Endodermal cell (in vitro differentiated cells): ENCODE measurements at regions not wholly inside any gene's neighbourhood (a gene's known extent, or its start where the extent isn't known, plus 50 kb on each side); places are given as distances from the start of the nearest gene placed in this dataset.
"Not testable (repeated sequence)": the region's sequence is repeated elsewhere in the genome, so short reads cannot be mapped to it uniquely, and the experiment has no call there.

Experiments used
- DNase-seq: peaks from one replicate; pipeline ENCODE4 v3.0.0-alpha.2; 2017
- H3K27ac ChIP-seq: 2 replicates; pipeline ENCODE4 v1.5.1; 2013; ENCODE audit warnings: mild to moderate bottlenecking, low read depth, low read length, moderate library complexity
- H3K27me3 ChIP-seq: 2 replicates; pipeline ENCODE4 v1.6.1; 2013; ENCODE audit warnings: mild to moderate bottlenecking, low read length, moderate library complexity; ENCODE audit not compliant: insufficient read depth, control insufficient read depth, poor library complexity, severe bottlenecking
- H3K36me3 ChIP-seq: 2 replicates; pipeline ENCODE4 v1.7.0; 2013; ENCODE audit warnings: mild to moderate bottlenecking, low read length, moderate library complexity; ENCODE audit not compliant: control insufficient read depth, insufficient read depth
- H3K4me1 ChIP-seq: one replicate; pipeline ENCODE4 v1.7.0; 2013; ENCODE audit warnings: low read length; ENCODE audit not compliant: control insufficient read depth, insufficient read depth
- H3K4me3 ChIP-seq: 2 replicates; pipeline ENCODE4 v1.5.1; 2013; ENCODE audit warnings: mild to moderate bottlenecking, low read length, moderate library complexity
- H3K9ac ChIP-seq: 2 replicates; pipeline ENCODE4 v1.6.1; 2013; ENCODE audit warnings: mild to moderate bottlenecking, low read length, moderate library complexity; ENCODE audit not compliant: poor library complexity, severe bottlenecking; ENCODE audit errors: extremely low read depth
- H3K9me3 ChIP-seq: 2 replicates; pipeline ENCODE4 v1.6.1; 2013; ENCODE audit warnings: mild to moderate bottlenecking, low read length, moderate library complexity; ENCODE audit not compliant: control insufficient read depth
- H3K27ac Mint-ChIP-seq: 2 replicates; pipeline ENCODE4 v1.8.0; 2020; ENCODE audit warnings: mixed read lengths
- H3K27me3 Mint-ChIP-seq: 2 replicates; pipeline ENCODE4 v1.8.0; 2021; ENCODE audit warnings: mild to moderate bottlenecking, mixed read lengths; ENCODE audit not compliant: insufficient read depth
- H3K36me3 Mint-ChIP-seq: 2 replicates; pipeline ENCODE4 v1.8.0; 2020; ENCODE audit warnings: low read depth, mixed read lengths
- H3K4me1 Mint-ChIP-seq: 2 replicates; pipeline ENCODE4 v1.8.0; 2020; ENCODE audit warnings: mixed read lengths
- H3K4me3 Mint-ChIP-seq: 2 replicates; pipeline ENCODE4 v1.8.0; 2020; ENCODE audit warnings: mild to moderate bottlenecking, moderate library complexity, mixed read lengths
- H3K9me3 Mint-ChIP-seq: 2 replicates; pipeline ENCODE4 v1.8.0; 2020; ENCODE audit warnings: mild to moderate bottlenecking, mixed read lengths
- WGBS, 2 experiments: methylation state at CpG; one replicate each; pipeline versions ENCODE4 v1.1.5 to v1.1.7; 2013; ENCODE audit warnings: missing lambda C conversion rate in 2 of 2, mixed read lengths in 1 of 2; ENCODE audit not compliant: insufficient coverage in 1 of 2, insufficient read length in 1 of 2; 5-methylcytosine and 5-hydroxymethylcytosine counted together
- TF ChIP-seq, protein P1 (sequence below): fragments of 200-600 bp; sonication (generic); conservative IDR thresholded peaks from 2 replicates; pipeline ENCODE4 v1.5.0; 2021; ENCODE audit warnings: antibody characterized with exemption, mild to moderate bottlenecking

DNA sequence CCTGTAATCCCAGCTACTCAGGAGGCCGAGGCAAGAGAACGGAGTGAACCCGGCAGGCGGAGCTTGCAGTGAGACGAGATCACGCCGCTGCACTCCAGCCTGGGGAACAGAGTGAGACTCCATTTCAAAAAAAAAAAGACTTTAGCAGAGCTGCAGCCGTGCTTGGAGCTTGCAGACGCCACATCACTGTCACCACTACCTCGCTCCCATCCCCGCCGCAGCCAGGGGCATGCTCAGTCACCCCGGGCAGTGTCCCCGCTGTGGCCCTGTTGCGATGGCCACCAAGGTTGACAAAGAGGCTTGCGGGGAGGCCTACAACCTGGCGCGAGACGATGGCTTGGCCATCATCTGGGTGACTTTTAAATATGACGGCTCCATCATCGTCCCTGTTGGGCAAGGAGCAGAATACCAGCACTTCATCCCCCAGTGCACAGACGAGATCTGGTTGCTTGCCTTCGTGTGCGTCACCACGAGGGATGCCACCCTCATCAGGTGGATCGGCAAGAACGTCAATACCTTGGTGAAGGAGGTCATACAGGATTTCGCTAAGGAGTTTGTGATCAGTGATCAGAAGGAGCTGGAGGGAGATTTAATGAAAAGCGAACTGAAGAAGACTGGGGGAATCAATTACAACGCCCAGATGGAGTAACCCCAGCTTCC, 118.1 kb downstream of the TNFRSF13B start:
- Mint-ChIP-seq H3K27ac (no peak overlapping the region), H3K9me3 (no peaks in the 10 kb centered on the region), H3K27me3 (no peaks in the 10 kb centered on the region), H3K36me3 (no peaks in the 10 kb centered on the region), H3K4me1 (peaks cover 17% of the 10 kb centered on the region), H3K4me3 (no peak overlapping the region)
- DNase-seq: no peak
- Histone ChIP-seq H3K27me3 (no peaks in the 10 kb centered on the region), H3K4me3 (no peak overlapping the region), H3K27ac (no peak overlapping the region), H3K36me3 (no peaks in the 10 kb centered on the region), H3K4me1 (no peaks in the 10 kb centered on the region), H3K9me3 (no peaks in the 10 kb centered on the region), H3K9ac (no peak overlapping the region)
- TF ChIP-seq, protein P1, sequence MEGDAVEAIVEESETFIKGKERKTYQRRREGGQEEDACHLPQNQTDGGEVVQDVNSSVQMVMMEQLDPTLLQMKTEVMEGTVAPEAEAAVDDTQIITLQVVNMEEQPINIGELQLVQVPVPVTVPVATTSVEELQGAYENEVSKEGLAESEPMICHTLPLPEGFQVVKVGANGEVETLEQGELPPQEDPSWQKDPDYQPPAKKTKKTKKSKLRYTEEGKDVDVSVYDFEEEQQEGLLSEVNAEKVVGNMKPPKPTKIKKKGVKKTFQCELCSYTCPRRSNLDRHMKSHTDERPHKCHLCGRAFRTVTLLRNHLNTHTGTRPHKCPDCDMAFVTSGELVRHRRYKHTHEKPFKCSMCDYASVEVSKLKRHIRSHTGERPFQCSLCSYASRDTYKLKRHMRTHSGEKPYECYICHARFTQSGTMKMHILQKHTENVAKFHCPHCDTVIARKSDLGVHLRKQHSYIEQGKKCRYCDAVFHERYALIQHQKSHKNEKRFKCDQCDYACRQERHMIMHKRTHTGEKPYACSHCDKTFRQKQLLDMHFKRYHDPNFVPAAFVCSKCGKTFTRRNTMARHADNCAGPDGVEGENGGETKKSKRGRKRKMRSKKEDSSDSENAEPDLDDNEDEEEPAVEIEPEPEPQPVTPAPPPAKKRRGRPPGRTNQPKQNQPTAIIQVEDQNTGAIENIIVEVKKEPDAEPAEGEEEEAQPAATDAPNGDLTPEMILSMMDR: no peak
- WGBS, 2 experiments: 91 to 93% methylated on average over 26 to 30 of the region's 30 CpGs

DNA sequence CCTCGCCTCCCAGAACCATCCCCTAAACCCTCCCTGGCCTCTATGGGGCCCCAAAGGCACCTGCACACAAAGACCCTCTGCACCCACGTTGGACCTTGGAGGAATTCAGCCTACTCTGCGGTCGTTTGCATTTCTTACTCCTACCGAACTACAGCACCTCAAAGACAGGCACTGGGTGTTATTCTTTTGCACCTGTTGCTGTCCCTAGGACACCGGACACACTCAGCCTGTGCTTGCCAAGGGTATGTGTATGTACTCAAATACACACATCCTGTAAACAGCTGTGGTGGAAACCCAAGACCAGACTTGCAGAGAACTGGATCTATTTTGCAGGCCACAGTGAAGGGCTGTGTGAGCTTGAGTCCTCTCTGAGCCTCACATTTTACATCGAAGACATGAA, 122.1 kb downstream of the TNFRSF13B start:
- not testable (repeated sequence) for H3K9ac ChIP-seq, DNase-seq, H3K36me3 ChIP-seq, H3K27me3 ChIP-seq, H3K9me3 ChIP-seq, H3K4me1 Mint-ChIP-seq, H3K4me1 ChIP-seq, H3K27ac Mint-ChIP-seq, H3K27me3 Mint-ChIP-seq, H3K4me3 ChIP-seq, H3K27ac ChIP-seq, H3K9me3 Mint-ChIP-seq, H3K4me3 Mint-ChIP-seq, H3K36me3 Mint-ChIP-seq
- 91% methylated on average over 2 of the region's 7 CpGs; no CpG with 5 or more reads in 1 of the 2 experiments for WGBS, 2 experiments

DNA sequence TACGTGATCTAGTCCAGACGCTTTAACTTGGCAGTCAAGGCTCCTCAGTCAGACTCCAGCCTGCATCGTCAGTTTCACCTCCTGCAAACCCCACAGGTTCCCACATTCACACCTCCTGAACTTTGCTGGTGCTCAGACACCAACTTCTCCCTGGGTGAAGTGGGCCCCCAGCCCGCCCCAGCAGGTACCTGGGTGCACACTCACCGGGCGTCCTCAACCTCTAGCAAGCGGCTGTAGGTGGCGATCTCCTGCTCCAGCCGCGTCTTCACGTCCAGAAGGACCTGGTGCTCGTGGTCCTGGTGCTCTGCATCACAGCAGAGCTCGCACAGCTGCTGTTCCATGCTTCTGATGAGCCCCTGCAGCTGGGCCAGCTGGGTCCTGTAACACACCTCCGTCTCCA, 122.9 kb downstream of the TNFRSF13B start:
- H3K27ac ChIP-seq, H3K27me3 ChIP-seq, H3K9ac ChIP-seq, H3K27ac Mint-ChIP-seq, H3K27me3 Mint-ChIP-seq, H3K9me3 ChIP-seq, H3K36me3 Mint-ChIP-seq, H3K4me1 Mint-ChIP-seq, H3K9me3 Mint-ChIP-seq, DNase-seq, H3K4me1 ChIP-seq, H3K4me3 Mint-ChIP-seq, H3K4me3 ChIP-seq, H3K36me3 ChIP-seq: not testable (repeated sequence)
- no CpG with 5 or more reads among the region's 14 CpGs for WGBS, 2 experiments

DNA sequence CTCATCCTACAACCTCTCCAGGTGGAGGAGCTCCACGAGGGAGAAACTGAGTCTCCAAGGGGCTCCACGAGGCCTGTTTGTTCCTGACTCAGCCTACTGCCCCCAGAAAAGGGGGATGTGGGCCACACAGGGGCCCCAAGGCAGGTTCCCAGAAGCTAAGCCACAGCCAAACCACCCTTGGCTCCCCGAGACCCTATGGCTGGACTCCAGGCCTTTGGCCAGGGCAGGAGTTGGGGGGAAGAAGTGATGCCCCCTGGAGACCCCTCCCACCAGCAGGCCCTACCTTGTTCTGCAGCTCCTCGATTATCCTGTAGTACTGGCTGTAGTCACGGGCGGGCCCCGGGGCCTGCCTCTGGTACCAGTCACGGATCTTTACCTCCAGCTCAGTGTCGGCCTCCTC, 126.8 kb downstream of the TNFRSF13B start:
- not testable (repeated sequence) for H3K27me3 ChIP-seq, H3K4me1 ChIP-seq, H3K9ac ChIP-seq, H3K4me3 ChIP-seq, H3K27ac ChIP-seq, H3K9me3 Mint-ChIP-seq, H3K9me3 ChIP-seq, H3K36me3 ChIP-seq, DNase-seq, H3K27ac Mint-ChIP-seq, H3K4me3 Mint-ChIP-seq, H3K27me3 Mint-ChIP-seq, H3K36me3 Mint-ChIP-seq, H3K4me1 Mint-ChIP-seq
- WGBS, 2 experiments: no CpG with 5 or more reads among the region's 9 CpGs

DNA sequence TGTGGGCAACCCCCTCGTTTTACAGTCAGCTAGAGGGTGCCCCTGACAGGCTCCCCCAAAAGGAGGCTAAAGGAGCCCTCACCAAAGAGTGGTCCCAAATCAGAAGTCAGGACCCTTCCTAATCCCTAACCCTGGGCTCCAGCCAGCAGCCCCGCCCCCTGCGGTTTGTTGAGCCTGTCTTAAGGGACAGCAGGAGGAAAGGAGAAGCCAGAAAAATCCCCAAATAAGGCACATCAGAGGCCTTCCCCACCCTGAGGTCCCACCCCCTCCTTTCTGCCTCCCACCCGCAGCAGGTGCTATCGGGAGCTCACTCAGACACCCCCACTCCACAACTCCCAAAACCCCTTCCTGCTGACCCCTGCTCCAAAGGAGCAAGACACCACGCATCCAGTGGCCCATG, 127.2 kb downstream of the TNFRSF13B start:
- not testable (repeated sequence) for H3K36me3 Mint-ChIP-seq, H3K27me3 Mint-ChIP-seq, H3K4me3 ChIP-seq, H3K9me3 Mint-ChIP-seq, H3K36me3 ChIP-seq, H3K27ac ChIP-seq, H3K4me3 Mint-ChIP-seq, H3K27me3 ChIP-seq, H3K9ac ChIP-seq, H3K9me3 ChIP-seq, H3K4me1 ChIP-seq, H3K27ac Mint-ChIP-seq, H3K4me1 Mint-ChIP-seq
- WGBS, 2 experiments: no CpG with 5 or more reads among the region's 6 CpGs
- DNase-seq: peak; percentile 65

DNA sequence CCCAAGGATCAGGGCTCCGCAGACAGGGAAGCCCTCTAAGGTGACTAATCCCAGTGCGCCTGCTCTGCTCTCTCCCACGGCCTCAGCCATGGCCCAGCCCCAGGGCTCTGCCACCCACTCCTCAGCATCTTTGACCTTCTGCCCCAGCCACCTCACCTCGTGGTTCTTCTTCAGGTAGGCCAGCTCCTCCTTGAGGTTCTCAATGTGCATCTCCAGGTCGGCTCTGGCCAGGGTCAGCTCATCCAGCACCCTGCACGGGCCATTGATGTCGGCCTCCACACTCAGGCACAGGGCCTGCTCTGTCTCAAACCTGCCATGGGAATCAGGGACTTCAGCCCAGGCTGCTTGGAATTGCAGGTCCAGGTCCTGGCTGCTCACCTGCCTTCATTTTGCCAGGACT, 128.4 kb downstream of the TNFRSF13B start:
- H3K4me3 Mint-ChIP-seq, H3K4me1 ChIP-seq, H3K27ac ChIP-seq, H3K27me3 ChIP-seq, H3K4me1 Mint-ChIP-seq, H3K27me3 Mint-ChIP-seq, H3K36me3 ChIP-seq, DNase-seq, H3K9me3 Mint-ChIP-seq, H3K9me3 ChIP-seq, H3K36me3 Mint-ChIP-seq, H3K9ac ChIP-seq, H3K4me3 ChIP-seq, H3K27ac Mint-ChIP-seq: not testable (repeated sequence)
- WGBS, 2 experiments: no CpG with 5 or more reads among the region's 7 CpGs
